Panc1 (cell line): ENCODE measurements at regions not wholly inside any gene's neighbourhood (a gene's known extent, or its start where the extent isn't known, plus 50 kb on each side); places are given as distances from the start of the nearest gene placed in this dataset.

Experiments used
- POLR2AphosphoS5 ChIP-seq: IDR thresholded peaks from 2 replicates; pipeline ENCODE4 v1.6.1; 2012; ENCODE audit warnings: mild to moderate bottlenecking, low read depth, low read length, moderate library complexity
- TF ChIP-seq, protein P1 (sequence below): fragments of 450-650 bp; IDR thresholded peaks from 2 replicates; pipeline ENCODE4 v1.5.1; 2017; ENCODE audit warnings: mild to moderate bottlenecking
- TF ChIP-seq, protein P2 (sequence below), 2 experiments: IDR thresholded peaks; 2 replicates each; pipeline ENCODE4 v1.6.1; 2011 to 2012; ENCODE audit warnings: low read depth in 2 of 2, control low read depth in 1 of 2, low read length in 1 of 2, mild to moderate bottlenecking in 1 of 2, moderate library complexity in 1 of 2; ENCODE audit not compliant: insufficient read depth in 1 of 2

DNA sequence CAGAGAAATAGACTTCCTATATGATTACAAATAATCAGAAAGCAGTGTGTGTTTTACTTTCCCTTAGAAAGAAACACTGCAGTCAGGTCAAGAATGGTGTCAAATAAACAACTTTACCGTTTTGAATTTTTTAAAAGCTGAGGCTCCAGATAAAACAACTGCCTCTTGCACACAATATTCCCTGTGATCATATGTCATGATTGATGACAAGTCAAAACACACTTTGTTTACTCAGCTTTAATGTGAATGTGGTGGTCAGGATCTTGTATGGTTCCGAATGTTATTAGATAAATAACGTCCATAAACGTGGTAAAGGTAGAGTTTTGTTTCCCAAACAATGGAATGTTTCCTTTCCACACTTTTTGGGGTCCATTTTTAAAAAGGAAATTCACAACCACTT lies 428.4 kb upstream of the MDFIC2 start:
- TF ChIP-seq, protein P1, sequence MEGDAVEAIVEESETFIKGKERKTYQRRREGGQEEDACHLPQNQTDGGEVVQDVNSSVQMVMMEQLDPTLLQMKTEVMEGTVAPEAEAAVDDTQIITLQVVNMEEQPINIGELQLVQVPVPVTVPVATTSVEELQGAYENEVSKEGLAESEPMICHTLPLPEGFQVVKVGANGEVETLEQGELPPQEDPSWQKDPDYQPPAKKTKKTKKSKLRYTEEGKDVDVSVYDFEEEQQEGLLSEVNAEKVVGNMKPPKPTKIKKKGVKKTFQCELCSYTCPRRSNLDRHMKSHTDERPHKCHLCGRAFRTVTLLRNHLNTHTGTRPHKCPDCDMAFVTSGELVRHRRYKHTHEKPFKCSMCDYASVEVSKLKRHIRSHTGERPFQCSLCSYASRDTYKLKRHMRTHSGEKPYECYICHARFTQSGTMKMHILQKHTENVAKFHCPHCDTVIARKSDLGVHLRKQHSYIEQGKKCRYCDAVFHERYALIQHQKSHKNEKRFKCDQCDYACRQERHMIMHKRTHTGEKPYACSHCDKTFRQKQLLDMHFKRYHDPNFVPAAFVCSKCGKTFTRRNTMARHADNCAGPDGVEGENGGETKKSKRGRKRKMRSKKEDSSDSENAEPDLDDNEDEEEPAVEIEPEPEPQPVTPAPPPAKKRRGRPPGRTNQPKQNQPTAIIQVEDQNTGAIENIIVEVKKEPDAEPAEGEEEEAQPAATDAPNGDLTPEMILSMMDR = no peak
- no peak for TF ChIP-seq POLR2AphosphoS5
- TF ChIP-seq, protein P2, sequence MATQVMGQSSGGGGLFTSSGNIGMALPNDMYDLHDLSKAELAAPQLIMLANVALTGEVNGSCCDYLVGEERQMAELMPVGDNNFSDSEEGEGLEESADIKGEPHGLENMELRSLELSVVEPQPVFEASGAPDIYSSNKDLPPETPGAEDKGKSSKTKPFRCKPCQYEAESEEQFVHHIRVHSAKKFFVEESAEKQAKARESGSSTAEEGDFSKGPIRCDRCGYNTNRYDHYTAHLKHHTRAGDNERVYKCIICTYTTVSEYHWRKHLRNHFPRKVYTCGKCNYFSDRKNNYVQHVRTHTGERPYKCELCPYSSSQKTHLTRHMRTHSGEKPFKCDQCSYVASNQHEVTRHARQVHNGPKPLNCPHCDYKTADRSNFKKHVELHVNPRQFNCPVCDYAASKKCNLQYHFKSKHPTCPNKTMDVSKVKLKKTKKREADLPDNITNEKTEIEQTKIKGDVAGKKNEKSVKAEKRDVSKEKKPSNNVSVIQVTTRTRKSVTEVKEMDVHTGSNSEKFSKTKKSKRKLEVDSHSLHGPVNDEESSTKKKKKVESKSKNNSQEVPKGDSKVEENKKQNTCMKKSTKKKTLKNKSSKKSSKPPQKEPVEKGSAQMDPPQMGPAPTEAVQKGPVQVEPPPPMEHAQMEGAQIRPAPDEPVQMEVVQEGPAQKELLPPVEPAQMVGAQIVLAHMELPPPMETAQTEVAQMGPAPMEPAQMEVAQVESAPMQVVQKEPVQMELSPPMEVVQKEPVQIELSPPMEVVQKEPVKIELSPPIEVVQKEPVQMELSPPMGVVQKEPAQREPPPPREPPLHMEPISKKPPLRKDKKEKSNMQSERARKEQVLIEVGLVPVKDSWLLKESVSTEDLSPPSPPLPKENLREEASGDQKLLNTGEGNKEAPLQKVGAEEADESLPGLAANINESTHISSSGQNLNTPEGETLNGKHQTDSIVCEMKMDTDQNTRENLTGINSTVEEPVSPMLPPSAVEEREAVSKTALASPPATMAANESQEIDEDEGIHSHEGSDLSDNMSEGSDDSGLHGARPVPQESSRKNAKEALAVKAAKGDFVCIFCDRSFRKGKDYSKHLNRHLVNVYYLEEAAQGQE (IDR thresholded peaks at IDR 0.05; ENCODE audit: insufficient read depth in 1 of 2, low read depth in 2 of 2, low read length in 1 of 2) = no peak
